Fibroblast of skin of right quadriceps (primary cell): ENCODE measurements at regions not wholly inside any gene's neighbourhood (a gene's known extent, or its start where the extent isn't known, plus 50 kb on each side); places are given as distances from the start of the nearest gene placed in this dataset.

ENCODE experiments used
- DNase-seq: peaks from one replicate; pipeline ENCODE4 v3.0.0-alpha.2; 2013

- no peak for DNase-seq
These were observed 71.8 kb downstream of the FUNDC1 start for GRCh38 chrX:44470816-44471215.

DNA sequence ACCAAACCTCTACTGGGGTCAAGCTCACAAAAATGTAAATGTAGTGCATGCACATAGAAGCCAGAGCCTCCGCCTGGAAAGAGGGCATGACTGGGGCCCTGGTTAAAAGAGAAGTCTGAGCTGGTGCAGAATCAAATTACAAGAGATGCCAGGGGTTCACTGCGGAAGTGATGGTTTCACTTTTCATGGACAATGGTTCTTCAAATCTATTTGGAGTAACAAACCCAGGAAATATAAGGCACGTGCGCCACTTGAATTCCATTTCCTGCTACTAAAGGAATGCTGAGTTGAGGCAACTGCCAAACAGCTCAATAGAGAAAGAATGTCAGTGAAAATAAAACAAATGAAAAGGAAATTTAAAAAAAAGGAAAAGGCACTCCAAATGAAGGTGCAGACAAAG is 79.8 kb downstream of the FUNDC1 start:
- no peak for DNase-seq

DNA sequence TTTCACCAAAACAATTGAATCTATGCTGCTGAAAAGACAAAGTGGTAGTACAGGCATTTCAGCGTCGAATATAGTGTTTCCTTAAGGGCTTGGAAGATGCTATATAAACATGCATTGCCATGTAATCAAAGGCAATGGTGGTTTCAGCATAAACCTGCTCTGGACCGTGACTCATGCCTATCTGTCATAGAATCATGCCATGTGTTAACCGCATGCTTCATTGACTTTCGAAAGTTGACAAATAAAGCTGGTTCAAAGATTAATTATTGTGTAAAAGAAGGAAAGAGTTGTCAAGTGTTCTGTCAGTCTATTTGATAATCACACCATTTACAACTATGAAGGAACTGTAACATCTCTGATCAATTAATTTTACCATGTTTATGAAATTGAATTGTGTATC is 83.2 kb downstream of the FUNDC1 start:
- DNase-seq, result no peak

DNA sequence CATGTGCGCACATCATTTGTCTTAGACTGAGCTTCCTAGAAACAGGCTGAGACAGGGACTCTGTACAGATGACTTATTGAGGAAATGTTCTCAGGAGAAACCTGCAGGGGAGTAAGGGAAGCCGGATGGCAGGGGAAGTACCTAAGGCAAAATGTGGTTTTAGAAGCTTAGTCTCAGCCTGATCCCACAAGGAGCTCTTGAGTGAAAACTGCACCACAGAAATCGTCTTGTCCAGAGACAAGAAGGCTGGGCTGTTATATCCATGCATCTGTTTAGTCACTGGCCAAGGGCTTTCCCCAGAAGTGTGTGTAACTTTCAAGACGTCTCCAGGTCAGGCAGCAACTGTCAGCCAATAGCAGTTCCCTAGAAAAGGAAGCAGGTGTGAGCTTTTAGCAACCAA is 86.0 kb downstream of the FUNDC1 start:
- DNase-seq, result no peak

GRCh38 chrX:44451056-44451455 is 91.6 kb downstream of the FUNDC1 start:
- DNase-seq, result no peak

GRCh38 chrX:44447214-44447613 is 95.4 kb downstream of the FUNDC1 start:
- DNase-seq, result no peak

- DNase-seq, result no peak
These were observed 96.5 kb upstream of the EFHC2 start for GRCh38 chrX:44440006-44440405.

- no peak for DNase-seq
These were observed 95.8 kb upstream of the EFHC2 start for GRCh38 chrX:44439242-44439794.

GRCh38 chrX:44435047-44435446 is 91.6 kb upstream of the EFHC2 start:
- no peak for DNase-seq

GRCh38 chrX:44433556-44433955 is 90.1 kb upstream of the EFHC2 start:
- no peak for DNase-seq

DNA sequence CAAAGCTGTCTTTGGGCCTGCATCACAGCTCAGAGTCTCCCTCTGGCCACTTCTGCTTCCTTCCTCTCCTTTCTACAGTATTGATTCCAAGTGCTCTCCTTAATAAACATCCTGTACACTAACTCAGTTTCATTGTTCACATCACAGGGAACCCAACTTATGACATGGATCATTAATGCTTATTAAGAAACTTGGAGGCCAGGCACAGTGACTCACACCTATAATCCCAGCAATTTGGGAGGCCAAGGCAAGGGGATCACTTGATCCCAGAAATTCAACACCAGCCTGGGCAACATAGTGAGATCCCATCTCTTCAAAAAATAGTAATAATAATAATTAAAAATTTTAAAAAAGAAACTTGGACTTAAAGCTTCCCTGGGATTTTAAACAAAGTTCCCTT is 89.2 kb upstream of the EFHC2 start:
- DNase-seq, result peak; percentile 31

GRCh38 chrX:44431194-44431593 is 87.7 kb upstream of the EFHC2 start:
- DNase-seq, result peak; percentile 0

GRCh38 chrX:44428989-44429627 is 85.6 kb upstream of the EFHC2 start:
- no peak for DNase-seq

- no peak for DNase-seq
These were observed 79.2 kb upstream of the EFHC2 start for GRCh38 chrX:44422631-44423030.

DNA sequence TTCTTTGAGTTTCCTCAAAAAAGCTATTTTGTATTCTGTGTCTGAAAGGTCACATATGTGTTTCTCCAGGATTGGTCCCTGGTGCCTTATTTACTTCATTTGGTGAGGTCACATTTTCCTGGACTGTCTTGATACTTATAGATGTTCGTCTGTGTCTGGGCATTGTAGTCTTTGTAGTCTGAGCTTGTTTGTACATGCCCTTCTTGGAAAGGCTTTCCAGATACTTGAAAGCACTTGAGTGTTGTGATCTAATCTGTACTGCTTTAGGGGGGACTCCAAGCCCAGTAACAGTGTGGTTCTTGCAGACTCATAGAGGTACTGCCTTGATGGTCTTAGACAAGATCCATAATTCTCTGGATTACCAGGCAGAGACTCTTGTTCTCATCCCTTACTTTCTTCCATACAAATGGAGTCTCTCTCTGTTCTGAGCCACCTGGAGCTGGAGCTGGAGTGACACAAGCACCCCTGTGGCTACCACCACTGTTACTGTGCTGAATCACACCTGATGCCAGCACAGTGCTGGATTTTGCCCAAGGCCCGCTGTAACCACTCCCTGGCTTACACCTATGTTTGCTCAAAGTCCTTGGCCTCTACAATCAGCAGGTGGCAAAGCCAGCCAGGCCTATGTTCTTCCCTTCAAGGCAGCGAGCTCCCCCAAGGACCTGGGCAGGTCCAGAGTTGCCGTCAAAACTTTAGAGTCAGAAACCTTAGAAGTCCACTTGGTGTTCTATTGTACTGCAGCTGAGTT is 72.3 kb upstream of the EFHC2 start:
- DNase-seq, result no peak

DNA sequence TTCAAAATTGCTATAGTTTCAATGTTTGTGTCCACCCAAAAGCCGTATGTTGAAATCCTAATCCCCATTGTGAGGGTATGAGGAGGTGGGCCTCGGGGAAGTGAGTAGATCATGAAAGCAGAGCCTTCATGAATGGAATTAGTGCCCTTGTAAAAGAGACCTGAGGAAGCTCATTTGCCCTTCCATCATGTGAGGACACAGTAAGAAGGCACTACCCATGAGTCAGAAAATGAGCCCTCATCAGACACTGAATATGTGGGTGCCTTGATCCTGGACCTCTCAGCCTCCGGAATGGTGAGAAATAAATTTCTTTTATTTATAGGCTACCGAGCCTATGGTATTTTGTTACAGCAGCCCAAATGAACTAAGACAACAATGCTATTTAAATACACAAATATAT is 57.7 kb upstream of the EFHC2 start:
- DNase-seq, result no peak

DNA sequence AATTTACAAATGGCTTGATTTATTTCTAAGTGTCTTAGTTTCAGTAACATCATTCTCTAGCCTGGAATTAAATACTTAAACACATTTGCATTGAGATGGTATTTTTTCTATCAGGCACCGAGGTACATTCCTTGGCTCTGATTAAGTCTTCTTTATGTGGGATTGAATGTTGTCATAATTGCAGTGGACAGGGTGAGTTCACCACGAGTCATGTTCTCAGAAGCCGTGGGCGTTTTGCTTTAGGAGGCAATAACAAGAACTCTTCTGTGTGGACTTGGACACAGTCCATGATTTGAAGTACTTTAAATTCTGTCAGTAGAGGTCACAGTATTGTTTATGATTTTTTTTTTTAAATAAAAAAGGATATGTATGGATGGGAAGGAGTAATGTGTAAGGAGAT is 57.1 kb upstream of the EFHC2 start:
- DNase-seq, result peak; percentile 90

GRCh38 chrX:44400161-44400560 is 56.7 kb upstream of the EFHC2 start:
- no peak for DNase-seq
